Adrenal gland (tissue), 5 donors: ENCODE measurements at regions not wholly inside any gene's neighbourhood (a gene's known extent, or its start where the extent isn't known, plus 50 kb on each side); places are given as distances from the start of the nearest gene placed in this dataset.

Experiments used
- CTCF ChIP-seq, 6 experiments: fragments of 450-650 bp in 4 of 6; fragments of 200-600 bp in 2 of 6; sonication (generic) in 1 of 6; IDR thresholded peaks; 1 replicate in 5 of 6; 2 replicates in 1 of 6; pipeline versions ENCODE4 v1.5.1 to v1.8.0; 2016 to 2021; ENCODE audit warnings: antibody characterized with exemption in 6 of 6, mild to moderate bottlenecking in 2 of 6, moderate library complexity in 1 of 6
- POLR2A ChIP-seq, 2 donors: fragments of 450-650 bp; IDR thresholded peaks; one replicate each; pipeline ENCODE4 v1.6.1; 2017; ENCODE audit warnings: antibody characterized with exemption in 2 of 2, mild to moderate bottlenecking in 2 of 2, moderate library complexity in 1 of 2
- donor health status: DM: no; HTN: no; CAD: no.

DNA sequence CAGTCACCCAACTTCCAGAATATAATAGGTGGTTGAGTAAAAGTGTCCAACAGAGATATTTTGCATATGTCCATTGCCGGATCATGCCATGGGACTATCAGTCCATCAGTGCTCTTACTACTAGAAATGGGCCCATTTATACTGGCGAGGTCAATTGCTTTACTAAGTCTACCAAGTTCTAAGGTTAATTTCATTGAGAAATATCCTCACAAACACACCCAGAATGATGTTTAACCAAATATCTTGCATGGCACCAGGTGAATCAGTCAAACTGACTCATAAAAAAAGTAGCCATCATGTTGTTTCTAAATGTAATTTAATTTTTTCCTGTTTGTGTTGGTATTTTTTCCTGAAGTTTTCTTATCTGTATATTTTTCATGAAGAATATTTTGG, 1217.0 kb downstream of the RAPGEF2 start:
- no peak for TF ChIP-seq CTCF (IDR thresholded peaks at IDR 0.05)
- no peak for TF ChIP-seq POLR2A (IDR thresholded peaks at IDR 0.05)
